ENCODE measurements at regions not wholly inside any gene's neighbourhood (a gene's known extent, or its start where the extent isn't known, plus 50 kb on each side); places are given as distances from the start of the nearest gene placed in this dataset.

GRCh38 chr20:16119909-16120308 lies 453.3 kb downstream of the KIF16B start:
- DNase-seq (ENCODE audit: low spot score): no peak

DNA sequence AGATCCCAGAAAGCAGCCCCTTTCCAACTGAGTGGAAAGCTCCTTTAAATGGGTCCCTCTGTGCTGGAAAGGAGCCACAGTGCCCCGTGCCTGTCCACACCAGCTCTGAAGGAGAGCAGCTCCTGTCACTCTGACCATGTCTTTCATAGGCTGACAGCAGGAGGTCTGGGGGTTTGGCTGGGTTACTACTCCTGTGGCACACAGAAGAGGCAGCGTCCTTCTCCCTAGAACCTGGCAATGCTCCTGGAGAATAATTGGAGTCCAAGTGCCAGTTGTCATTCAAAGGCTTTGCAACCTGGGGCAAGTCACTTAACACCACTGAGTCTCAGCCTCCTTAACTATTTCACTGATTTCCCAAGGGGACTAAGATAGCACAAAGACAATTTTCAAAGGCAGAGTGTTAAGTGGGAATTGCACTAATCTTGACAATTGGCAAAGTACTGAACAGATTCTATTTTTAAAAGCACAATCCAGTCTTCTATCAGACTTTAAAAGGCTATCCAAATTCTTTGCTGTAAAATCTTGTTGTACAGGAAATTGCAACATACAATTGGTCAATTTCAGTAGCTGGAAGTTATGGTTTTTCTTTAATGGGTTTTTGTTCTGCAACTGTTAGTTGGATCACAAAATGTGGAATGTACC lies 457.2 kb downstream of the KIF16B start:
- DNase-seq (ENCODE audit: low spot score): no peak

DNA sequence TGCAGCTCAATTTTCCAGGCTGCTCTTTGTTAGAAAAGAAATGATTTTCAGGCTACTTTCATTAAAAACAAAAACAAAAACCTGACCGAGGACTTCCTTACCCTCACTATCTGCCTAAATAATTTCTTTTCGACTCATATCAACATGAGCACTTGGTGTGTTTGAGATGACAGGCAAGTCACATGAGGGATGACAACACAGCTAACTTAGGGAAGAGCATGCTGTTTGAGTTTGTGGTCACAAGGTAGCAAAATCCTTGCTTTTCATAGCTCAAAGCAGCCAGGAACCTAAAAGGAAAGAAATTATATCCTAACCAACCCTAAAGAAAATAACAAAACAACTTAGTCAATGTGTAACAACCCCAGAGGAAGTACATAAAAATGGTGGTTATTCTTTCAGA lies 459.5 kb downstream of the KIF16B start:
- no peak for DNase-seq (ENCODE audit: low spot score)

DNA sequence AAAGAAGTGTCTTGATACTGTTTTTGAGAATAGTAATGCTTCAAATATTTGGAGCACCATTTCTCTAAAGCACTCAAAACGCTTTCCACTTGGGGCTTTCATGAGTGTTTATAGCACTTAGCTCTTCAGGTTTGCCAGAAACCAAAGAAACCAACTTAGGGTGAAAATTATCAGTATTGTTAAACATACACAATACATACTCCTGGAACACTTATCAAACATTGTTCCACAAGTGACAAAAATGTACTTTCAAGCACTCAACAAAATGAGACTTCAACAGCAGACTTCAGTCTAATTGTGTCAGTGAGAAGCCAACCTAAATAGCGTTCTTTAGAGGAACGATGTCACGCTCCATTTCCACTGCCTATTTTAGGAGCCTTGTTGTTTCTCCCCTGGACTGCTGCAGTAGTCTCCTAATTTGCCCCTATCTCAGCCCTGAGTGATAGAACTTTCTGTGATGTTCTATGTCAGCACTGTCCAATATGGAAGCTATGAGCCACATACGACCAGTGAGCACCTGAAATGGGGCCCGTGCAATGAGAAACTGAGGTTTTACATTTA lies 461.3 kb downstream of the KIF16B start:
- DNase-seq (ENCODE audit: low spot score): no peak

DNA sequence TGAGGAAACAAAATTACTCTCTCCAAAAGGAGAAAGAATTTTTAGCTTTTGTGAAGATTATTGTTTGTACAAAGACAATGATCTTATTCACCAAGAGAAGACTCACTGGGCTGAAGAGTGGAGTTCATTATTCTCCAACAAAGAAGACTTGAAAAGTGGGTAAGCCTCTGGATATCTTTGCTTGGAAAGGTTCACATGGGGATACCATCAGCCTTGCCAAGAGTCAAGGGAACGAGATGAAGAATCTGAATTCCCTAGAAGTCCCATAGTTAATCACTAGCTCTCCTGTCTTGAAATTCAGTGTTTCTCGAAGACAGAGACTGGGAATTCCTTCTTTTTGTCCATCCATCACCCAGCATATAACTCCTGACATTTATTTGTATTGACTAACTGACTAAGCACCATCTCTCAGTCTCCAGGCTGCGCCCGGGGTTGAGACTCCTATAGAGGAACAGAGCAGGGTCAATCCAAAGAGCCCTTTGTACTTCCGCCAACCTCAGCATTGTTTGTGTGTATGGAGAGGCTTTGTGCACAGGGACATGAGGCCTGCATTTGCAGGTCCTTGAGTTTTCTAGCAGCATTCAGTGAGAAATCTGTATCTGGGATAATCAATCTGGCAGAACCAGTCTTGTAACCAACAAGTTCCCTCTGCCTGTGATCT lies 461.9 kb downstream of the KIF16B start:
- no peak for DNase-seq (ENCODE audit: low spot score)

DNA sequence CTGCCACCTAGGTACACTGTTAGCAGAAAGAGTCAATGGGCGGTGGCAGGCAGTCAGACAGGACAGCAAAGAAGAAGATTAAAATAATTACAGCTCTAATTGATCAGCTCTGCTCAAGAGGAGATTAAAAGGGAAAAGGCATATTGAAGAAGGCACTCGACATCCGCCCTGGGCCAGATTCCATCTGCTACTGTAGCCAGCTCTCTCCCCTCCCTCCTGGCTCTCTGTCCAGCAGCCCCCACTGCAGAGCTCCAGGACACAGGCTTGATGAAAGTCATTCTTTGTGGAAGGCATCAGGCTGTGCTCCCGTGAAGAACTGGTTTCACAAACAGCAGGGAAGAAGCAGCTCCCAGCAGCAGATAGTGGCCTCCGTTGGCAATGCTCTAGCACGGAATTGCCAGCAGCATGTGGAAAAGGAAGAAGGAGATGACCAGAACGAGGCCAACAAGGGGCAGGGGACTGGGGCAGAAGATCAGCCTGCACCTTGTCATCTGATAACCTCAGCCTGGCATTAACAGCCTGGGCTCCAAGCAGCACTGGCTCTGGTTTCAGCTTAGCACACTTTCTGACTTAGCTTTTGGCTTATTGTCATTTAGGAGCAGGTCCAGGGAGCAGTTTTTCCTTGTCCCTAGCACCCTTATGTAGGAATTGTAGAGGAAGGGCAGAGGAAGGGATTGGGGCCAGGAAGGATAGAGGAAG lies 465.9 kb downstream of the KIF16B start:
- peak; percentile 7 for DNase-seq (ENCODE audit: low spot score)

GRCh38 chr20:16106191-16106849 lies 466.9 kb downstream of the KIF16B start:
- no peak for DNase-seq (ENCODE audit: low spot score)

GRCh38 chr20:16104783-16105182 lies 468.5 kb downstream of the KIF16B start:
- no peak for DNase-seq (ENCODE audit: low spot score)
